GM12892 (cell line): ENCODE measurements at regions not wholly inside any gene's neighbourhood (a gene's known extent, or its start where the extent isn't known, plus 50 kb on each side); places are given as distances from the start of the nearest gene placed in this dataset.

ENCODE experiments used
- POLR2A ChIP-seq: IDR thresholded peaks from 2 replicates; pipeline ENCODE4 v1.6.1; 2011; ENCODE audit warnings: low read depth, low read length, control low read depth
- POLR2AphosphoS5 ChIP-seq: IDR thresholded peaks from 2 replicates; pipeline ENCODE4 v1.6.1; 2011; ENCODE audit warnings: low read depth, low read length, control low read depth
- TAF1 ChIP-seq: IDR thresholded peaks from 2 replicates; pipeline ENCODE4 v1.6.1; 2011; ENCODE audit warnings: low read depth, mild to moderate bottlenecking, control low read depth, low read length, borderline replicate concordance

DNA sequence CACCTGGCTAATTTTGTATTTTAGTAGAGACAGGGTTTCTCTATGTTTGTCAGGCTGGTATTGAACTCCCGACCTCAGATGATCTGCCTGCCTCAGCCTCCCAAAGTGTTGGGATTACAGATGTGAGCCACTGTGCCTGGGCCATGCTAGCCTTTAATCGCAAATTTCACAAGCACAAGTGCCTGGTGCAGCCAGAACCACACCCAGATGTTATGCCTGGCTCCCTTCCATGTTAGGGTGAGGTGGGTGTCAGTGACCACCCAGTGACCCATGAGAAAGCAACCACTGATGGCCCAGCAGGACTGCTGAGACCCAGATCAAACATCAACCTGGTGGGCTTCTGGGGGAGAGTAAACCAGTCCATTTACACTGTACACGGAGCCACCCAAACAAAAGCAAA is 241.9 kb downstream of the CDH11 start:
- TF ChIP-seq POLR2AphosphoS5 = no peak
- no peak for TF ChIP-seq POLR2A
- no peak for TF ChIP-seq TAF1
